Renal cortex interstitium (tissue), 11 donors: ENCODE measurements at regions not wholly inside any gene's neighbourhood (a gene's known extent, or its start where the extent isn't known, plus 50 kb on each side); places are given as distances from the start of the nearest gene placed in this dataset.
"Not testable (repeated sequence)": the region's sequence is repeated elsewhere in the genome, so short reads cannot be mapped to it uniquely, and the experiment has no call there.

ENCODE experiments used
- DNase-seq, 11 donors: peaks; one replicate each; pipeline ENCODE4 v3.0.0-alpha.2; 2013; ENCODE audit warnings: low read depth in 9 of 11, low spot score in 4 of 11; ENCODE audit errors: extremely low read depth in 1 of 11

DNA sequence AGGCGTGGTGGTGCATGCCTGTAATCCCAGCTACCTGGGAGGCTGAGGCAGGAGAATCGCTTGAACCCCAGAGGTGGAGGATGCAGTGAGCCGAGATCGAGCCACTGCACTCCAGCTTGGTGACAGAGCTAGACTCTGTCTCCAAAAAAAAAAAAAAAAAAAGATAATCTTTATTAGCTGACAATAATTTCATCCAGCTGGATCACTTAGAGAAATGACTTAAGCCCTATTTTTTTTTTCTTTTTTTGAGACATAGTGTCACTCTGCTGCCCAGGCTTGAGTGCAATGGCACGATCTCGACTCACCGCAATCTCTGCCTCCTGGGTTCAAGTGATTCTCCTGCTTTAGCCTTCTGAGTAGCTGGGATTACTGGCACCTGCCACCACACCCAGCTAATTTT, 51.6 kb upstream of the MAP4K4 start:
- DNase-seq, result not testable (repeated sequence)

DNA sequence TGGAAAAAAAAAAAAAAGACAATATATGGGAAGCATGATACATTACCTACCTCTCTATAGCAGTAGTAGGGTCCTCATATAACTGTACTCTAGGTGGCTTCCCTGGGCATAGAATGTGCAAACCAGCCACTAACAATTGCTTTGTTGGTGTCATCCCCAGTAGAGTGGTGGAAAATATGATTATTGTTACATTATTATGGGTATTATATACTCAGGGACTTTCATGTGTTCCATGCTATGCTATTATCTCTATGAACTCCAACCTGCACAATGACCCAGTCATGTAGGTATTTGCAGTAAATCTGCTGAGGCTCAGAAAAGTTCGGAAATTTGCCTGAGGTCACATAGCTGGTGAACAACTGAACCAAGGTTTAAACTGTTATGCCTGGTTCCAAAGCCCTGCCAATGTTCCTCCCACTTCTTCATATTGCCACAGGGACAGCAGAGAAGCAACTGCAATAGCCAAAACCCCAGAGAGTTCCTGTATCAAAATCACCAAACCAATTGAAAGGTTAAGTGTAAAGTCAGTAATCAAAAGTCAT, 52.6 kb upstream of the MAP4K4 start:
- no peak for DNase-seq

- no peak for DNase-seq
Measured at GRCh38 chr2:101643004-101643524, 54.4 kb upstream of the MAP4K4 start.

GRCh38 chr2:101638817-101639605, 58.5 kb upstream of the MAP4K4 start:
- no peak for DNase-seq

DNA sequence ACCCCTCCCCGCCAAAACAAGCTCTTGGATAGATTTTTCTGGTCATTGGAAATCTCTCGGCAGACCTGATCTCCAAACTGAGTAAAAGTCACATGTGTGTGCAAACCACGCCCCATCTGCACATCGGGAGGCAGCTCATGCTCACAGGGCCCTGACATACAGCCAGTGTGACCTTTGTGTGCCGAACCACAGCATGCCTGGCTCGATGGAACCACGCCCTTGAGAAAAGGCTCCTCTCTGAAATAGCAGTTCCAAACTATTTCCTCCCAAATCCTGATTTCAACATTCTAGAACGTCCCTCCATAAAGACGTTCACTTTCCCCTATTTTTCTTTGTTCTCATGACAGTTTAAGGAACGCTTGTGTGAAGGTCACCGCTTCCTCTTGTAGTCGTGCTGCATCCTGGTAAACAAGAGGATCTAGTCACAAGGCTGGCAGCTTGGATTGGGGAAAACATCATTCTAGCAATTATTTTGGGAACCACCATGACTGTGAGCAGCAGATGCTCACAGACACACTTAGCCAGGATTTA, 59.3 kb upstream of the MAP4K4 start:
- no peak for DNase-seq

DNA sequence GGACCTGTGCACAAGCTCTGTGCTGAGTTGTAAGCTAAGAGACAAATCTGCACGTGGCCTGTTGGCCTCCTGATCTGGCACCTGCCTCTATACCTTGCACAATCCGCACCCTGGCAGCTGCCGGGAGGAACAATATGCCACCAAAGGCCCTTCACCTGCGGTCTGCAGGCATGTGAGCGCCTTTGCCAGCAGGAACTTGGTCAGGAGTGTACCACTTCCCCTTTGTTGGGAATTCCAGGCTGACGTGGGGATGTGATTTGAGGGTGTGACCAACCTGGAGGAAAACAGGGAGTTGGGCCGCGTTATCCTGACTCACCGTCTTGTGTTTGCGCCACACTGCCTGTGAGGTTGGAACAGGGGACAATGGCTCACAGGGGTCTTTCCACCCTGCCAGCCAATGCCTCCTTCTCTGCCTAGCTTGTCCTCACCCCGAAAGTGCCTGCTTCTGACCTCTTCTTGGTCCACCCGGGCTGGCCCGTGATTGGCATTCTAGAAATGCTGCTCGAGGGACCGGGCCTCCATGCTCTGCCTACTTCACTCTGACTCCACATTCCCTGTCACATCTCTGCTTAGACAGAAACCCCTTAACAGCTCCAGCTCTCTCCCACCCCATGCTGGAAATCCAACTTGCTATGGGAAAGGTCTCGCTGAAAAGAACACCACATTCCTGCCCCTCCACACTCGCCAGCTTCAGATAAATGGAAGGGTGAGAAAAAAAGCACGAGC, 67.1 kb upstream of the MAP4K4 start:
- no peak for DNase-seq

DNA sequence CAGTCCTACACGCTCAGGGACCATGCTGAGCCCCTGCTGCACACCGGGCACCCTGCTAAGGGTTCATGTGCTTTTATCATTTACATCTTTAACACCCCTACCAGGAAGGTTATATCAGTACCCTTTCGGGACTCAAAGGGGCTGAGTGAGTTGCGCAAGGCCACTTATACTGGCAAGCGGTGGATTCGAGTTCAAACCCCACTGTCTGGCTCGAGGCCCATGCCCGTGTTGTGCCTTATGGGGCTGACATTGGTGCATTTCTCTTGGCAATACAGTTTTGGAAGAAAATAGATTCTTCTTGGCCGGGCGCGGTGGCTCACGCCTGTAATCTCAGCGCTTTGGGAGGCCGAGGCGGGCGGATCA, 69.5 kb upstream of the MAP4K4 start:
- no peak for DNase-seq

- DNase-seq, result no peak
Measured at GRCh38 chr2:101627285-101628029, 70.0 kb upstream of the MAP4K4 start.

GRCh38 chr2:101625814-101626213, 71.7 kb upstream of the MAP4K4 start:
- DNase-seq, result not testable (repeated sequence)

DNA sequence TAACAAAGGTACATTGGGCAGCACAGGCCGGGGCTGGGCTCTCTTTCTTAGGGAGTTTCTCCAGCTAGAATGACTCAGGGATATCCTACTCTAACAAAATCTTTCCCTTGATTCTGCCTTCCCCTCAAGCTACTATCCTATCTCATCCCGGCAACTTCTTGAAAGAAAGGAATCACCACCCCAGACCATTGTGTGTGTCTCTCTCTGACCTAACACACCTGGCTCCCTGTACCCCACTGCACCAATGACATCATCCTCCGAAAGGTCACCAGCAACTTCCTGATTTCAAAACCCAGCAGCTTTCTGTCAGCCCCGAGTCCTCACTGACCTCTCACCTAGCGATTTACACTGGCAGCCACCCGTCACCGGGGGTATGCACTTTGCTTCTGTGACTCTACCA, 72.1 kb upstream of the MAP4K4 start:
- DNase-seq, result no peak

- DNase-seq, result no peak
Measured at GRCh38 chr2:101624706-101625332, 72.7 kb upstream of the MAP4K4 start.

DNA sequence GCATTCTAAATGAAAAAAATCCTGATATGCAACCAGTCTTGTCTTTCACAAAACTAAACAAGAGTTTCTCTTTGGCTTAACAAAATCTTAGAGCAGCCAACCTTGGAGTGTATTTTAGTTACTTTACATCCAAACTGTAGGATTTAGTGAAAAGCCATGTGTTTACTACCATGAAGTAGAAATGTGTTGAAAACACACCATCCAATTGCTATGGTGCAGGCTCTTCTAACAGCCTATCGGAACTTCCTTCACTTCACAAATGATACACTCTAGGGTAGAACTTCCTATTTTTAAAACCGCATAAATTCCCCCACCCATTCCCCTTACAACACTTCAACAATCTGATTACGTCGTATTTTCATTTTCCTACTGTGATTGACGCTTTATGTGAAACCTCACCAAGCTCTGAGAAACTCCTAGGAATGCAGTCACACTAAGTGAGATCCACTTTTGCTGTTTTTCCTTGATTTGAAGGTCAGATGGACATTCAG, 74.4 kb upstream of the MAP4K4 start:
- no peak for DNase-seq

- DNase-seq, result no peak
Measured at GRCh38 chr2:101622210-101623030, 75.1 kb upstream of the MAP4K4 start.

DNA sequence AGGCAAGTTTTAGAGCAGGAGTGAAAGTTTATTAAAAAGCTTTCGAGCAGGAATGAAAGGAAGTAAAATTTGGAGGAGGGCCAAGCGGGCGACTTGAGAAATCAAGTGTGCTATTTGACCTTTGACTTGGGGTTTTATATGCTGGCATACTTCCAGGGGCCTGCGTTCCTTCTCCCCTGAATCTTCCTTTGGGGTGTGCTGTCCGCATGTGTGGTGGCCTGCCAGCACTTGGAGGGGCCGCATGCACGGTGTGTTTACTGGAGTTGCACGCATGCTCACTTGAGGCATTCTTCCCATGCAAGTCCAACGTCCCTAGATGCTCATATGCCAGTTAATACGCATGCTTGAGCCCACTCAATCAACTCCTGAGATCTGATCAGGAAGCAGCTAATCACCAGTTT, 78.3 kb upstream of the MAP4K4 start:
- peak in 1 of 11 donors; percentile 14 for DNase-seq

- DNase-seq, result peak in 1 of 11 donors; percentile 24
Measured at GRCh38 chr2:101617796-101618195, 79.7 kb upstream of the MAP4K4 start.

DNA sequence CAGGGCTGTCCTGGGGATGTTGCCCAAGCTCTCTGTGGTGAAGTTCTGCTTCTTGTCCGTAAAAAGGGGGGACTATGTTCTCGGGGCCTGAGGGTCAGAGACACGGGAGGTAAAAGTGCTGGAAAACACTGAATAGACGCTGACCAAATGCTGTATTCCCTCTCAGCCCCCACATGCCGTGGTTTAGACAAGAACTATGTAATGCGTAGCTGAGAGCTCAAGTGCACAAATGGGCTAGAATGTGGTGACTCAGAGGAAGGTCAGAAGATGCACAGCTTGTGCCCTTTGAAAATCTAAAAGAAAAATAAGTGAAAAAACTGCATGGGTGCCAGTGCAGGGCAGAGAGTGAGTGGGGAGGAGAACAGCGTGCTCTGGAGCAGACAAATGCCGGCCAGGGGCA, 80.3 kb upstream of the MAP4K4 start:
- DNase-seq, result no peak

GRCh38 chr2:101614127-101614759, 83.3 kb upstream of the MAP4K4 start:
- DNase-seq, result no peak
